SK-N-DZ (cell line): ENCODE measurements at regions not wholly inside any gene's neighbourhood (a gene's known extent, or its start where the extent isn't known, plus 50 kb on each side); places are given as distances from the start of the nearest gene placed in this dataset.

ENCODE experiments used
- DNase-seq: peaks from one replicate; pipeline ENCODE4 v3.0.0-alpha.2; 2015; ENCODE audit warnings: low spot score

DNA sequence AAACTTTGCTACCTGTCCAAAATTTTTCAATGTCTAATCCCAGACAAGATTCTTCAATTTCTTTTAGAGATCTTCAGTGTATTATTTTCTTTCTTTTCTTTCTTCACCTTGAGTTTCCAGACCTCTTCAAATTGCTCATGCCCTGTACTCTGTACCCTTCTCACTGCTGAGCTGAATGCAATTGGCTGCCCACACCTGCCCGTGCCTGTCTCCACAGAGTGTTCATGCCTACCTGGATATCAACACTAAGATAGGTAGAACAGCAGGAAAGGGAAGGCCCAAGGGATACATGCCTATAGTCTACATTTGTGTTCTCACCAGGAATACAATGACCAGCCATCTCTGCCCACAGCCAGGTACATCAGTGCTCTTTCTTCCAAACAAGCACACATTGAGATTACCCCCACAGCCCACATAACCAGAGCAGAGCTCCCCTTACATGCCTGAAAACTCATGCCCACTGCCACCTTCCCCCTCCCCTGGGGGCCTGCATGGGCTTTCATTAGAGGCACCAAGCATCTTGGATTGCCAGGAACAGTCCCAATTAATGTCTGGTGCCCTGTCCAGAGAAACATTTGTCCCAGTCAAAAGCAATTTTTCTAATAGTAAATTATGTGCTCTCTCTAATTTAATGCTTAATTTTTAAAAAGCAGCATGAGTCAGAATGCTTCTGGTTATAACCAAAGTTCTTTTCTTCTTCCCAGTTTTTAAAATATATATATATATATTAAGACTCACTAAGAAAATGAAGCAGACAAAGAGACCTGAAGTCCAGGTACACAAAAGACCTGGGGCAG lies 134.9 kb upstream of the SLC14A2 start:
- DNase-seq: no peak

DNA sequence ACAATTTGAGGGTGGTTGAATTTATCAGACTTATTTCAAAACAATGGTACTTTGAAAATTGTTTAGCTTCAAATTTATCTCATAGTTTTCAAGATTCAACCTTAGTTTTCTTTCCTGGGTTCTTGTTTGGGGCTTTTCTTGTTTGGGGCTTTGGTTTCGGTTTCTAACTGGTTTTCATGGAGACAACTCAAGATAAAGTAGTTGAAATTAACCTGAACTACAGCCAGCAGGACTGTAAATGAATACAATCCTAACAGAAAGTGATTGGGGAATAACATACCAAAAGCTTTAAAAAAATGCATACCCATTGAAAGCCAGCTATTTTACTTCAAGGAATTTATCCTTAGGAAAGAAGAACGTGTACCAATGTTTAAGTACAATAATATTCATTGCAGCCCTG lies 133.5 kb upstream of the SLC14A2 start:
- DNase-seq: no peak

DNA sequence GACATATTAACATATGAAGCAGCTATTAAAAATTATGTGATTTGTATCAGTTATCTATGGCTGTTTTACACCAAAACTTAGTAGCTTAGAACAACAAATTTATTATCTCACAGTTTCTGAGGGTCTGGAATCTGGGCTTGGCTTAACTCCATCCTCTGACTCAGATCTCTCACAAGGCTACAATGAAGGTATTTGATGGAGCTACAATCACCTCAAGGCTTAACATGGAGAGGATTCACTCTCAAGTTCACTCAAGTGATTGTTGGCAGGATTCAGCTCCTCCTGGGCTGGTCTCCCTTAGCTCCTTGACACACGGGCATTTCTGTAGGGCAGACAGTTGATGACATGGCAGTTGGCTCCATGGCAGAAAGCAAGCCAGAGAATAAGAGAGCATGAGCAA lies 133.0 kb upstream of the SLC14A2 start:
- DNase-seq: no peak

DNA sequence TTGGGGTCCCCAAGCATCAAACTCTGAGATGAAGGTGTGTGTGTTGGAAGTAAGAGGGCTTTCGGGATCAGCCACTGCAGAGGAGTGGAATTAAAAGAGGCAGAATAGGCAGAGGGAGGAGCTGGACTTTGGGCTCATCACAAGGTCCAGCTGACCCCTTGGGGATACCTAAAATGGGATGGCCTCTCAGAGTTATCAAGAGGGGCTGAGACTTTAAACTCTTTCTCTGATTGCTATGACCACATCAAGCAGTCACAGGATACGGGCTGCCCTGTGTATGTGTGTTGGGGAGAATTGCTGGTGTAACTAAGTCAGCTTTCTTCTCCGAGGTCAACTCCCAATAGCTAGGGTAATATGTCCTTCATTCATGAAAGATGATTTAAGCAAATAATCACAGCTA lies 127.7 kb upstream of the SLC14A2 start:
- DNase-seq: no peak

DNA sequence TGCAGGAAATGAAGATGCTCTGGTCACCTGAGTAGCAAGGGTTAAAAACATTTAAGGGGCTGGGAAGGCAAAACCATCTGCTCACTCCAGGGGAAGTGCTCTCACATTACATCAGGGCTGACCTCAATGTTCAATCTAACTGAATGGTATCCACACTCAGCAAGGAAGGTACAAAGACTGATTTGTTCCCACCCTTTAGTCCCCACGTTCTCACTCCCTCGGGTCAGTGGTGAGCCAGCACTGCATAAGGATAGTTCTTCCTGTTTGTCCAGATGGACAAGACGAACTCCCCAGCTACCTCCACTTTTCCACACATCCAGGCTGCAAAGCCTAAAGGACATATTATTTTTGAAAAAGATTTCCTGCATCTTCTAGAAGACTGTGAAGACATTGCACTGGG lies 126.6 kb upstream of the SLC14A2 start:
- DNase-seq: peak; percentile 5

DNA sequence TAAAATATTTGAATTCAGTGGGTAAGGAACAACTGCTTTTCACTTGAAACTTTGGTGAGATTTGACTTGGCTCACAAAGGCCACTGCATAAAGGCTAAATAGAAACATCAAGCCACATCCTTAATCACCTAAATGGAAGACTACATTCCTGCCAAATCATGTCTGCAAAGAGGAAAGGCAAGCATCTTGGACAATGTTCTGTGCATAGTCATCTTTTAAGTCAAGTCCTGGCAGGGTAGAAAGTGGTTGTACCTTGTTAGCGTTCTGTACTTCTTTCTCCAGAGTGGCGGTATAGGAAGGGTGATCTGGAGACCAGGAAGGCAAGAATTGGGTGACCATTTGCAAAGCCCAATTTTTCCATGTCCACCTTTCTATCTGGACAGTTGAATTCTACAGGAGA lies 121.4 kb upstream of the SLC14A2 start:
- no peak for DNase-seq

DNA sequence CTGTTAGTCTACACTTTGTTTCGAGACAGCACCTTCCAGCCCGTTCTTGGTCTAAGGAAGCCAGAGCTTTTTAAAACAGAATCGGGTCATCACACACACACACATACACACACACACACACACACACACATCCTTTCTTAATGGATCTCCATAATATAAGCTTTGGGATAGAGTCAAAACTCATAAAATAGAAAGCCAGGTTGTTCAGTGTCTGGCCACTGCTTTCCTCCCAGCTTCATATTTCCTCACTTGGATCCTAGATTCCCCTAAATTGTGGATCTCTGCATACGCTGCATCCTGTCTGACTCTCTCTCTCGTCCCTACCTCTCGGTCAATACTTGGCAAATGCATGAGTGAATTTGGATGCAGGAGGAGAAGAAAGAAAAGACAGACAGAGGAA lies 120.5 kb upstream of the SLC14A2 start:
- DNase-seq: no peak

DNA sequence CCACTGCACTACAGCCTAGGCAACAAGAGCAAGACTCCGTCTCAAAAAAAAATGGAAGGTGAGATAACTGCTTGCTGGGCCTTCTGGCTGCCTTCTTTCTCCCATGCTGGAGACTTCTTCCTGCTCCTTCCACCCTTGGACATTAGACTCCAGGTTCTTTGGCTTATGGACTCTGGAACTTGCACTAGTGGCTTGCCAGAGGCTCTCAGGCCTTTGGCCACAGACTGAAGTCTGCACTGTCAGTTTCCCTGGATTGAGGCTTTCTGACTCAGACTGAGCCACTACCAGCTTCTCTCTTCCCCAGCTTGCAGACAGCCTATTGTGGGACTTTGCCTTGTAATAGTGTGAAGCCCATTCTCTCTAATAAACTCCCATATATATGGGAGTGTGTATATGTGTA lies 118.5 kb upstream of the SLC14A2 start:
- DNase-seq: no peak

DNA sequence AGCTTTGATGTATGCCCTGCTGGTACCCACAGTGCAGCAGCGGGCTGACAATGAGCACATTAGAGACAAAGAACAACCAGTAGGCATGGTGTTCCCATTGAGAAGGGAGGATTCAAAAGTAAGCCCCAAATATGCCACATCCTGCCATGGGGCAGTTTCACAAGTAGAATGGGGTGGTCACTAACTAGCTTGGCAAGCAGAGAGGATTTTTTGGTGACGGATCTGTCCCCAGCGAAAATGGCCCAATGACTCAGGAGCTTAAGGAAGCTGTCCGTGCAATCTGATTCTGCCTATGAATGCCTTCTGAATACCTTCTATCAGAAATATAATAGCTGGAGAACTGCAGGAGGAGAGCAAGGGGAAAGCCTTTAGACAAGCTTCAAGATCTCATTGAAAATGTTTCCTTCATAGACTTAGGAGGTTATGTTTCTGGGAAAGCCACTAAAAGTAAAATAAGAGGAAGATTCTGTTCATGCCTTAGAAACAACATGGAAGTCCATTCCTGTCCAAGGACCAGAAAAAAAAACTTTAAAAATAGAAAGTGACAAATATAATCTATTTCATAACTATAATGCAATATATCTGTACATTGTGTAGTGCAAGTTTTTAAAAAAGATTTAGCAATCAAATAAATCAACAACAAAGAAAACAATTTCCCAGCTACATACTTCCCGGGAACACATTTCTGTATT lies 117.5 kb upstream of the SLC14A2 start:
- DNase-seq: no peak

DNA sequence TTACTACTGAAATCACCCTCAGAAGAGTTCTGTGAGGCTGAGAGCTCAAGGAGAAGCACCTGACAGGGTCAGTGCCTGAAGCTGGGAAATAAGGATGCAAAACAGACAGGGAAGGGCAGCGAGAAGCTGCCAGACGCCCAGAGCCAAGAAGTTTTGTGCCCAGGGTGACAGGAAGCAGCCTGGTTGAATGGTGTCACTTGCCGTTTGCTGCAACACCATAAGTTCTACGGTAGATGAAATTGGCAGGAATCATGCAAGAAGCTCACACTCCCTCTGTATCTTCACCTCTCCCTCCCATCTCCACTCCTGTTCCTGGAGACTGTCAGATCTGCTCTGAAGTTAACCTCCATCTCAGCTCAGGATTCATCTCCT lies 117.0 kb upstream of the SLC14A2 start:
- no peak for DNase-seq

DNA sequence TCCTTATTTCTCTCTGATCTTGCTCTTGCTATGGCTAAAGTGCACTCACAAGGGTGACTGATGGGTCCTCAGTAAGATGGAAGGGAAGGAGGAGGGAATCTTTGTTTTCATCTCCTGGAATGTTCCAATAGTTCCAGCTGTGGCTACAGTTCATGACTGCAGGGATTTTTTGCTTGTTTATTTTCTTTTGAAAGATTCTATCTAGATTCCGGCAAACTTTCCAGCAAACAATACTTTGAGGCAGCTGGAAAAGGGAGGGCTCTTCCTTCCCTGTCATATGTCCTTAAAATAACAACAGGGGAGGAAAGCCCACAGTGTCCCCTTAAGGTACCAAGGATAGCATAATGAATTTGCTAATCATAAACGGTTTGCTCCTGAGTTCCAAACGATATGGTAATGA lies 111.3 kb upstream of the SLC14A2 start:
- no peak for DNase-seq

DNA sequence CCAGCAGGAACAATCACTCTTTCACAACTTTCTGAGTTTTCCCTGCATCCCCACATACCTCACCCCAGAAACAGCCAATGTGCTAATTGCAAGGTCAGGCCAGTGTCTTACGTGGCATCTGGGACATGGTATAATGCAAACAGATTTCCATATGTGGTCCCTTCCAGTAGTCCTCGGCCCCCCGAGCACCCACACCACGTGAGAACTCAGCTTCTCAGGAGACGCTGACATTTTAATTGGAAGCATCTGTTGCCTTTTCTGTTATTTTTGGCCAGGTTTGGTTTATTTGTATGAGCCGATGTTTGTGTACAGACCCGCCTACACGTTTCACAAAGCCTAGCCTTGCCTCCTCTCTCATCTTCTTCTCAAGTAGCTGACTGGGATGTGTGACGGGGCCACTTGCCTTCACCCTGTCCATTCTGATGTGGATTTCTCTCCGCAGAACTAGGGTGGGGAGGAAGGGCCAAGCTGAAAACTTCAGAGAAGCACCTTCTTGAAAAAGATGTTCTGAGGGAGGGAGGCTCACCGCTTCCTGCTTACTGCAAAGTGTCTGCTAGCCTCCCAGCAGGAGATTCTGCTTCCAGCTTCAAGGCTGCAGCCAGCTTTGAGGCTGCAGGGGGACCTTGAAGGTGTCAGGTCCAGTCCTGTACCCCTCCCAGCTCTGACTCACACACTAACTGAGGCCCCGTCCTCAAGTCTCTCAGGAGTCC lies 109.6 kb upstream of the SLC14A2 start:
- DNase-seq: no peak

DNA sequence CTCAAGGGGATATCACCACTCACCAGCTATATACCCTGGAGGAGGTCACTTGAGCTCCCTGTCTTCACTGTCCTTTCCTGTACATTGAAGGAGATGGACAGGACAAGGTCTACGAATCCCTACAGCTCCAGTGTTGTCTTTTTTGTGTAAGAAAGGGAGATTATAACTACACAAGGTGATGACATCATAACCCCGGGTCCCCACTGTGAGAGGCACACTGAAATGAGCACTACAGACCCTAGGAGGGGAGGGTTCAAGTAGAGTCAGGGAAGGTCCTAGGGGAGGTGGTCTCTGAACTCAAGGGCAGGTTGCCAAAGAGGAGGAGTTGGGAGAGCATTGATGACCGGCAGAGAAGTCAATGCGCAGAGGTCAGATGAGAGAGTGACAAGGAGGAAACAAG lies 108.3 kb upstream of the SLC14A2 start:
- DNase-seq: no peak

DNA sequence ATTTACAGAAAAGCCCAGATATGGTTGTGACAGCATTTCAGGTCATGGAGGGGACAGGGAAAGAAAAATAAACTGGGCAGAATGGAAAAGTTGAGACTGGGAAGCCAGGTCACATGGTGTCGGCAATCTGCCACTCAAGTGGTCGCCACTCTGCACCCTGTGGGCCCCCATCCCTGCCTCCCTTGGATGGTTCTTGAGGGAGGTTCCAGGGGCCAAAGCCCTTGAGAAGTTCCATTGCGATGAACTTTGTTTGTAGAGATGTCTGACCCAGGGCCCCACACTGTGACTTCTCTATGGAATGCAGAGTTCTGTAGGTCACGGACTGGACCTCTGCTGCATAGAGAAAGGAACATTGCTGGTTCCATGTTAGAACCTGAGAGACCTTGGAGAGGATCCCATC lies 105.7 kb upstream of the SLC14A2 start:
- no peak for DNase-seq

DNA sequence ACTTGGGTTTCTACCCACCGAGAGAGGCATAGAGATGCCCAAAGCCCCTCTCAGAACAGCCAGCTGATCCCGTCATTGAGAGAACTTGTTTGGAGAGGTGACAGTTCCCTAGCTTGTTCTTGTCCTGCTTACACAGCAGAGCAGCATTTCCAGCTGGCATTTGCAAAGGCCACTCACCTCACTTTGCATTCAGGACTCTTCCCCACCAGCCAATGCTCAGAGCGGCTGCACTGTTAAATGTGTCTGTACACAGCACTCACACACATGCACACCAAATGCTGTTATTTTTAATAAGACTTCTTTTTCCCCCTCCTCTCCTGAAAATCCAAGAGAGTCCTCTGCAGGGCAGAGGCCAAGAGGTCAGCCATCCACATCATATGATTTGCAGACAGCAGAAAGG lies 104.6 kb upstream of the SLC14A2 start:
- DNase-seq: no peak

DNA sequence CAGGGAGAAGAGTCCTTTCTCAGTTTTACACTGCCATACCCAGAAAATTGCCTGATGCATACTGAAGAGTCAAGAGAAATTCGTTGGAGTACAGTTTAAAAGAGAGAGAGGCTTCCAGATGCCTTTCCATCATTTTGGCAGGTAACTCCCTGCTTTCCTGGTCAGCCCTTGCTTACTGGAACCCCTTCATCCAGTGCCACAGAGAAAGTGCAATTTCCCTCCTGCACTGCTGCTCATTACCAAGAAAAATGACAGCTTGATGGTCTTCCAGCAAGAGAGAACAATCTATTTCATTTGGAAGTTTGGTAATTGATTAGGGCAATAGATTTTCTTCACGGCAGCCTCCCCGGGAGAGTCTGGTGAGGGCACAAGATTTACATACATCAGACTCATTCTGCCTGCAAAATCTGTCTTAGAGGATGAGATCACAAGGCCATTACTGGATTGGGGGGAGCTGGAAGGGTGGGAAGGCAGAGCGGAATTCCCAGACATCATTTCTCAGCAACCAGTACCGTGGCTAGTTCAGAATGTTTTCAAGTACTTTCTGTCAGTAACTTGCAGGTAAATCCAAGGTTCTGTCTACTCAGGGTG lies 102.8 kb upstream of the SLC14A2 start:
- no peak for DNase-seq

DNA sequence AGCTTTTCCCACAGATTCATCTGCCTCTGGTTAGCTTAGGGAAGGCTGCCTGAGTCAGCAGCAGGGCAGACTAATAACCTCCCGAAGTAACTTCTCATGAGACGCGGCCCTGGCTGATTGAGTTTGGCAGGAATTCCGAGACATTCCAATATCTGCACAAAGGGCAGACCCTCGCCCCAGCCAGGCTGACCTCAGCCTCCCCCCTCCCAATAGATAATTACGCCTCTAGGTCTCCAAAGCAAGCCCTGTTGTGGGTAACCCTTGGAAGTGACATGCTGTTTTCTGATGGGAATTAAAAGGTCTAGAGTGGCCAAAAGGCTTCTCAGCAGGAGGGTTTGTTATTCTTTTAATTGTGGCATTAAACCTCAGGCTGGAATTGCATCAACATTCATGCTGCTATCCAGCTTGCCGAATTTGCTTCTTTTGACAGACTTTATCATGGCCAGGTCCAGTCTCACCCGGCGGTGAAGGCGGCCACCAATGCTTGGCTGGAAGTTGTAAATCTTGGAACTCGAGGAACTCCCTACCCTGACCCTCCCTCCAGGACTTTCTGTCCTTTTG lies 98.0 kb upstream of the SLC14A2 start:
- no peak for DNase-seq

DNA sequence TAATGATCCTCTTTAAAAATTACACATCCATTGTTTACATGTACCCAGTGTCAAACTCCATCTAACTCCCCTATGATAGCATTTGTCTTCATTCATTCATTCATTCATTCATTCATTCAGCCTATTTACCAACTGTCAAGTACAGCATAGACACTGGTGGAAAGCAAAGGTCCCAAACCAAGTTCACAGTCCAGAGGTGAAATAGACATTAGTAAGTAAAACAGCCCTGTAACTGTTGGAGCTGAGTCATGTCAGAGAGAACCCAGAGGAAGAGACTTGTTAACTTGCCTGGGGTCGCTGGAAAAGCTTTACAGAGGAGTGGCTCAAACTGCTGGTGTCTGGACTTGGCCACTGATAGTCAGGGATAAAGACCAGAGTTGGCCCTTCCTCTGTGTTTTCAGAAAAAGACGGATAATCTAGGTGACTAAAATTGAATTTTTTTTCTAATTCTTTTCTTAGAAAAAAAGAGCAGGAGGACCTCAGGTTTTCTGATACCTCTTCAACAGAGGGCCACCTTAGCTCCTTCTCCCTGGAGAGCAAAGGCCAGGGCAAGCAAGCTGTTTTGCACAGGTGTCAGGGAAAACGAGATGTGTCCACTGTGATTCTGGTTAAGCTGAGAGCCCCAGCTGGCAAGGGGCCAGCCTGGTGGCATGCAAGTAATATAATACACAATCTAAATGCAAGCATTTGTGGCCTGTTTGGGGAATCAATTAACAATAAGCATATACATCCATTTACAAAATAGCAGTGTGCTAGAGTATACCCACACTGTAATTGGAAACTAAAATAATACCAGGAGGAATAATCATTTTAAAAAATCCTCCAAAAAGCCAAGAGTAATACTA lies 96.7 kb upstream of the SLC14A2 start:
- no peak for DNase-seq

DNA sequence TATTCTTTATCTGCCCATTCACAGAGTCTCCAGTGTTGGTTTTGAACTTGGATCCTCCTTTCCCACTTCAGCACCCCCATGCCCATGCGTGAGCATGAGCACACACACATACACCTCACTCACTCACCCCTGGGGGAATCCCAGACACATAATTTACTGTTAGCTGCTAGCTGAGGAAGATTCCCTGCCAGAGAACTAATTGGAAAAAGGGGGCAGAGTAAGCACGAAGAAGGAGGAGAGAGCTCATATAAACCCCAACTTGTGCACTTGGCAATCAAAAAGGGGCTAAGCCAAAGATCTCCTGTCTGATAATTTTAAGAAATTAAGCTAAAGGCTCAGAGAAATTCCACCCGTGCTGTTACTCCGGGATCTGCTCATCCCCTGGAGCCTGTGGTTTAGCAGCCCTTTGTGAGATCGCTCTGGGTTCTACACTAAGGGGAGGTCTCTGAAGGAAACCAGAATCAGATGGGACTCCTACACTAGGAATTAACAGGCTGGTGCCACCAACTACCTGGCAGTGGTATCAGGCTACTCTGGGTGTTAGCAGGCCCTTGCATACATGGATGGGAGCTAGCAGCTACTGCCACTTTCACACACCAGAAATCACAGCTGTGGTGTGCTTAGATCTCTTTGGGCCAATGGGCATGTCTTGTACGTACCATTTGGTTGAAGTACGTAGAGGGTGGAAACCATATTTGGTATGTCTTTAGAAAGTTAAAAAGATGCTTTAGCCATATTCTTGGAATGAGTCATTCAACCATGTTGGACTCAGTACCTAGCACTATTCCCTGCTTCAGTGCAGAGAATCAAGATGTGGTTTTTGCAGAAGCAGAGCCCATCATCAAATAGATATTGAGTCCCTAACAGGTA lies 95.6 kb upstream of the SLC14A2 start:
- DNase-seq: no peak

DNA sequence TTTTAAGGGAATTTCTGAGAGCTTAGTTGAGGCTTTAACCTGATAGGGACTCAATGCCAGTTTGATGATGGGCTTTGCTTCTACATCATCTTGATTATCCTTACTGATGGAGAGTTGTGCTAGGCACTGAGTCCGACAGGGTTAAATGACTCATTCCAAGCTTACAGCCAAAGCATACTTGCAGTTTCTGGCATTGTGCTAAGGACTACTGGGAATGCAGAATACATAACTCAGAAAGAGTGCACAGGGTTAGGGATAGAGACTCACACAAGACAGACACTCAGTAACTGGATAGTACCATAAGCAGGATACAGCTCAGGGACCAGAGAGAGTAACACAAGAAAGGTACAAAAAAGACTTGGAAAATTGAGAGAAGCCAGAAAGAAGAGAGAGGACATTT lies 94.1 kb upstream of the SLC14A2 start:
- no peak for DNase-seq
